ENCODE measurements at regions not wholly inside any gene's neighbourhood (a gene's known extent, or its start where the extent isn't known, plus 50 kb on each side); places are given as distances from the start of the nearest gene placed in this dataset. TPM values are rescaled to one million over a fixed set of nuclear protein-coding genes. Genes with fewer than 3 reads are reported as not detected.

- Histone ChIP-seq H3K4me3 (ENCODE audit: low read length in 2 of 2) (no peak overlapping the region), H4K8ac (ENCODE audit: low read depth, low read length) (no peak overlapping the region), H3K18ac (ENCODE audit: low read length) (no peak overlapping the region), H4K91ac (ENCODE audit: low read depth, low read length, poor library complexity) (no peak overlapping the region), H2BK5ac (ENCODE audit: low read length) (no peak overlapping the region), H3K27me3 (ENCODE audit: control insufficient read depth in 3 of 3, insufficient read depth in 3 of 3, low read depth in 1 of 3, low read length in 3 of 3) (no peaks in the 10 kb centered on the region), H2BK15ac (ENCODE audit: low read length) (no peak overlapping the region), H2BK12ac (ENCODE audit: low read length) (no peak overlapping the region), H3K27ac (replicated peaks; ENCODE audit: low read length) (no peak overlapping the region), H3K4ac (ENCODE audit: low read length) (no peak overlapping the region), H3K36me3 (replicated peaks in 1 of 2; ENCODE audit: control insufficient read depth in 2 of 2, insufficient read depth in 2 of 2, low read length in 2 of 2) (no peaks in the 10 kb centered on the region), H3K9ac (ENCODE audit: low read depth, low read length, poor library complexity) (no peak overlapping the region), H3K14ac (ENCODE audit: low read length) (no peak overlapping the region), H2AFZ (ENCODE audit: low read length) (no peak overlapping the region), H2BK120ac (ENCODE audit: low read depth, low read length) (no peak overlapping the region), H2AK5ac (ENCODE audit: low read depth, low read length) (no peak overlapping the region), H3K4me1 (ENCODE audit: control insufficient read depth in 2 of 2, insufficient read depth in 1 of 2, low read depth in 1 of 2, low read length in 2 of 2) (no peaks in the 10 kb centered on the region), H3K4me2 (ENCODE audit: insufficient read depth, low read length, poor library complexity, severe bottlenecking) (no peak overlapping the region), H3K23ac (ENCODE audit: low read depth, low read length, poor library complexity) (no peak overlapping the region), H3K9me3 (replicated peaks in 1 of 2; ENCODE audit: control insufficient read depth in 2 of 2, insufficient read depth in 1 of 2, low read depth in 1 of 2, low read length in 2 of 2) (no peaks in the 10 kb centered on the region), H3K79me1 (ENCODE audit: low read depth, low read length) (no peaks in the 10 kb centered on the region)
- DNase-seq (ENCODE audit: low spot score): no peak
- no CpG with 5 or more reads among the region's 1 CpG for WGBS, 2 donors (ENCODE audit: extremely low coverage in 2 of 2, insufficient read length in 2 of 2, insufficient replicate concordance in 1 of 2)
These were observed 57.3 kb upstream of the MXRA5 start for GRCh38 chrX:3403748-3404147.

Small RNA genes lying in the stretch of these regions (small RNA-seq; reads per million reads assigned to genes)
- gene SNORA48B (ENCODE audit: insufficient read depth): not detected
